Right kidney (tissue), 1 donor: ENCODE measurements at regions not wholly inside any gene's neighbourhood (a gene's known extent, or its start where the extent isn't known, plus 50 kb on each side); places are given as distances from the start of the nearest gene placed in this dataset.

Experiments
- DNase-seq: peaks from one replicate; pipeline ENCODE4 v3.0.0-alpha.2; 2016

- no peak for DNase-seq
Measured at GRCh38 chr3:150216866-150217600, 191.1 kb upstream of the TSC22D2 start.

GRCh38 chr3:150216041-150216811 lies 191.9 kb upstream of the TSC22D2 start:
- no peak for DNase-seq

- no peak for DNase-seq
Measured at GRCh38 chr3:150215616-150216015, 192.5 kb upstream of the TSC22D2 start.

GRCh38 chr3:150213577-150213976 lies 194.5 kb upstream of the TSC22D2 start:
- DNase-seq, result no peak

- DNase-seq, result no peak
Measured at GRCh38 chr3:150210461-150211110, 197.5 kb upstream of the TSC22D2 start.

- DNase-seq, result no peak
Measured at GRCh38 chr3:150203273-150203672, 204.8 kb upstream of the TSC22D2 start.

- DNase-seq, result no peak
Measured at GRCh38 chr3:150202711-150203110, 205.4 kb upstream of the TSC22D2 start.

- no peak for DNase-seq
Measured at GRCh38 chr3:150194957-150195356, 213.1 kb upstream of the TSC22D2 start.

GRCh38 chr3:150194513-150194912 lies 213.6 kb upstream of the TSC22D2 start:
- DNase-seq, result no peak

DNA sequence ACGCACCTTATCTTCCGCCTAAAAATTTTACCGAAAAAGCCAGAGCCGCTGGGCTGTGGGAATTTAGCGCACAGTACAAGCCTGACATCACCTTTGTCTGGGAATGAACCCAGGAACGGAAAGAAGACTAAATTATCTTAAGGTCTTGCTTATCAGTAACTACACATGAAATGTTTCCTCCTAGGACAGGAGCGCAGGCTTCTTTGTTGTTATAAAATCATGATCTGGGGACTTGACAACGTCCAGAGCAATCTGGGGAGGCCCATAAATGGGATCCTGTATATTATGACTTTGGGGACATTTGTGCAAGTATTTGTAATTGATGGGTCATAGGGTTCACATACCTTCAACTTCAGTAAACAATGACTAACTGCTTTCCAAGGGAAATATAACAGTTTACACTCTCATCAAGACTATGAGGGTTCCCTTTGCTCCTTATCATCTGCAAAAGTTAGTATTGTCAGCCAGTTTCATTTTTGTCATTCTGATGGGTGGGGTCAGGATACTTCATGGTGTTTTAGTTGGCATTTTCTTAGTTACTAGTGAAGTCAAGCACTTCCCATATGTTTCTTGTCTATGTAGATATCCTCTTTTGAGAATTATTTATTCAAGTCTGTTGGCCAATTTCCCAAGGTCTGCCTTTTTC lies 213.9 kb upstream of the PFN2 start:
- no peak for DNase-seq

GRCh38 chr3:150183678-150184425 lies 213.2 kb upstream of the PFN2 start:
- peak; percentile 80 for DNase-seq

GRCh38 chr3:150180334-150180733 lies 209.6 kb upstream of the PFN2 start:
- DNase-seq, result no peak

DNA sequence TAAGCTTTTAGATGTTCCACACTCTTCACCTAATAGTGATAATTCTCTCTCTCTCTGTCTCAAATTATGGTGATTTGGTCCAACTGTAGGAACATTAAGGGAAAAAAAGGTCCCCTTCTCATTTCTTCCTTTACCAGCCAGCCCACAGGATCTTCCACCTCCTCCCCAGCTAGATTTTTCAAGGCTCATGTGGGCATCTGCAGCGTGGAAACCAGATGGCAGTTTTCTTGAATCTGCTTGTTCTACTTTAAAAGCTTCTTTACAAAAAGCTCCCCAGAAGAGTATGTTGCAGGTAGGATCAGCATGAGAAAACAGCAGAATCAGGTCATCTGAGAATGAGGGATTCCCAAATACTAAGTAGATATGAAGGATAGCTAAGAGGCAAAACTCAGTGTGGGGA lies 208.6 kb upstream of the PFN2 start:
- no peak for DNase-seq

GRCh38 chr3:150177673-150178381 lies 207.1 kb upstream of the PFN2 start:
- no peak for DNase-seq

DNA sequence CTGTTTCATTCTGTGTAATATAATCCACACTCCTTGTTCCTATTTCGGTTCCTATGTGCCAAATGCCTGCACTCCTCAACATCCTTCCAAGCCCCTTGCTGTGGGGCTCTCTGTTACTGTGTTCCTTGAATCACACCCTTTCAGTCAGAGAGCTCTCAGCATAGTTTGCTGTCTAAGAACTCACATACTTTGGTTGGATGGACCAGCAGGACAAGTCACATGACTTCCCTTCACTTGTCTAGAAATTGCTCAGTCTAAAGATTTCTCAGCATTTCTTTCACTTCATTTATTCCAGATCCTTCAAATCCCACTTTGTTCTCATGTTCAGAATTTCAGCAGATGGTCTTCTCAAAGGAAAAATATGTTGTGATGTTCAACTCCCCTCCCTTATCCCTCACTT lies 203.5 kb upstream of the PFN2 start:
- DNase-seq, result no peak

- no peak for DNase-seq
Measured at GRCh38 chr3:150172356-150172755, 201.7 kb upstream of the PFN2 start.

DNA sequence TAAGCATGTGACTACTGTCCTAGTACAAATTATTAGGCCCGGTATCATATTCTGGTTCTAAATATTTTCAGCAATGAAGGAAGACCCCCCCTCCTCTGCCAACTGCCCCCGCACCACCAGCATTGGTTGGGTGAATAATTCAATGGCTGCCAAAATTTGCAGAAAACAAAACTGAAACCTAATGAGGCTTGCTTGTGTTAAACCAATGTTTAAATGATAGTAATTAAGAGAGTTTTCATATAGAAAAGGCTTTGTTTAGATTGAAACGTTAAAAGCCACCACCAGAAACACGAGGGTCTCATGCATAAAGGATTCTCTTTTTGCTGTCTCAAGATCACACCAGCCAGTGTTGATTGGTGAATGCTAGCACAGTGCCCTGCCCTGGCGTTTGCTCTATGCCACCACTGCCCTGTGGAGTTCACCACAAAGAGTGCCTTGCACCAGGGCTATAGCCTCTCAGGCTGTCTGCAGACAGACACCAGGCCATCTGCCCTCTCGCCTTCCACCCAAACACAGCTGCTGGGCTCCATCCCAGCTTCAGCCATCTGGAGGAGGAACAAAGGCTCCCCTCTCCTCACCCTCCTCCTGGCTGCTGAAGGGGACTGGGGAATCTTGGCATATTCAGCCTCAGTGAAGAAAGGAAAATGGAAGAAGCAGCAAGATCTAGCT lies 200.3 kb upstream of the PFN2 start:
- DNase-seq, result no peak

DNA sequence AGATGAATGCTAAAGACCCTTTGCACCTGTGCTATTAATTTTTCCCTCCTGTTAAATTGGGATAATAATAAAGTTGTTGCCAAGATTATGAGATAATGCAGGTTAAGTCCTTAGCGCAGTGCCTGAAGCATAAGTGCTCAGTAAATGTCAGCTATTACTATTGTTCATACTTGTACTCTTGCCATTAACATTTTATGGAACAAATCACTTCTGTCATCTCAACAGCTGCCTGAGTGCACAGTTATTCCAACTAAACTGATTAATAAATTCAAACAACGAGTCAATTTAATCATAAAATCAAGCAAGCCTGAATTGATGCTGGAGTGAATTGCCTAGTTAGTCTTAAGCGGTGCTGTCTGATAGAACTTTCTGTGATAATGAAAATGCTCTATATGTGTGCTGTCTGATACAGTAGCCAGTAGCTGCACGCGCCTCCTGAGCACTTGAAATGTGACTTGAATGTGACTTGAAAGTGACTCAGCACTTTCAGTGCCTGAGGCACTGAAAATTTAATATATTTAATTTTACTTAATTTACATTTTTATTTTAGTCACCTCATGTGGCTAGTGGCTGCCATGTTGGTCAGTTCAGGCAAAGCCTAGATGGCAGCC lies 198.7 kb upstream of the PFN2 start:
- DNase-seq, result no peak

GRCh38 chr3:150168698-150169097 lies 198.0 kb upstream of the PFN2 start:
- no peak for DNase-seq

- no peak for DNase-seq
Measured at GRCh38 chr3:150165396-150166094, 194.8 kb upstream of the PFN2 start.
